ENCODE measurements at regions not wholly inside any gene's neighbourhood (a gene's known extent, or its start where the extent isn't known, plus 50 kb on each side); places are given as distances from the start of the nearest gene placed in this dataset.

DNA sequence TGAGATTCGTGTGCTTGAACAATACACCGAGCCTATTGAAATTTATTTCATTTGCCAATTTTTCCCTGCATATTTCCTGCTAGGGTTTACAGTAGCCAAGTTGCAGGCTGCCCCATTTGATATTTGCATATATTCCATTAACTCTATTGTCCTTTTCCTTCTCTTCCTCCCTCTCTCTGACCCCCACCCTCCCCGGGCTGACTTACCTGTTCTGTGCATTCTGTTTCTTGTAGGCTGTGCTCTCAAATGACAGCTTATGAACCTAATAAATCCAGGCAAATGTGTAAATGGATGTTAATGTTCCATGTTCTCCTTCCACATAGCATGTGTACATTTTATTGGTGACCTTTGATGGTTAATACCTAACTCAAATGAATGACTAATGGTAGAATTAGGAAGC, 1169.2 kb upstream of the WWC1 start:
- no peak for DNase-seq (ENCODE audit: low read depth in 2 of 2)

DNA sequence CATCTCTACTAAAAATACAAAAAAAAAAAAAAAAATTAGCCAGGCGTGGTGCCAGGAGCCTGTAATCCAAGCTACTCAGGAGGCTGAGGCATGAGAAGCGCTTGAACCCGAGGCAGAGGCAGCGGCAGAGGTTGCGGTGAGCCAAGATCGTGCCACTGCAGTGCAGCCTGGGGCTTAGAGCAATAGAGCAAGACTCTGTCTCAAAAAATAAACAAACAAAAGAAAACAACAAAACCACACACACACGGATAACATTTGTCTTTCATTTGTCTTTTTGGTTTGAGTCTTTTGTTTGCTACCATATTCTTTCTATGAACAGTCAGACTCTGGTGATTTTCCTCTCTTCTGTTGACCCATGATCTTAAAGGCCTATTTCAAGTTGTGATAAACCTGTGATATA, 1168.3 kb upstream of the WWC1 start:
- no peak for DNase-seq (ENCODE audit: low read depth in 2 of 2)

- DNase-seq (ENCODE audit: low read depth in 2 of 2): no peak
Measured at GRCh38 chr5:167128581-167128980, 1162.9 kb upstream of the WWC1 start.

- DNase-seq (ENCODE audit: low read depth in 2 of 2): no peak
Measured at GRCh38 chr5:167140548-167141291, 1150.7 kb upstream of the WWC1 start.

GRCh38 chr5:167143716-167144115, 1147.7 kb upstream of the WWC1 start:
- no peak for DNase-seq (ENCODE audit: low read depth in 2 of 2)

DNA sequence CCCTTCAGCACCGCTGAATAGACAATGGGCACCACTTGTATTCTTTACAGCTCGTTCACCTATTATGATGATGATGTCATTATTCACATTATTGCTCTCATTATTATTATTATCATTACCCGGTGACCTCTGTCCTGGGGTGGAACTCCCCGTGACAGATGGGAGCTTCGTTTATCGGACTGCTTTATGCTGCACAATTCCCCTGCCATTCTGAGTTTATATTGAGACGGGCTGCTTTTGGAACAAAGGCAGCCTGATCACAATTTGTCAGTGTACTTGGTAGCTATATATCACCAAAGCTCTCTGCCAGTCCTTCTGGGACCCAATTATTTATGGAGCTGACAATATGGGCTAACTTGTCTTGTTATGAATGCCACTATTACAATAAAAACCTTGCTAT, 1145.6 kb upstream of the WWC1 start:
- DNase-seq (ENCODE audit: low read depth in 2 of 2): no peak

- no peak for DNase-seq (ENCODE audit: low read depth in 2 of 2)
Measured at GRCh38 chr5:167147879-167148278, 1143.6 kb upstream of the WWC1 start.

GRCh38 chr5:167150661-167151060, 1140.8 kb upstream of the WWC1 start:
- DNase-seq (ENCODE audit: low read depth in 2 of 2): no peak

- no peak for DNase-seq (ENCODE audit: low read depth in 2 of 2)
Measured at GRCh38 chr5:167152561-167152960, 1138.9 kb upstream of the WWC1 start.

- DNase-seq (ENCODE audit: low read depth in 2 of 2): no peak
Measured at GRCh38 chr5:167155387-167156005, 1135.9 kb upstream of the WWC1 start.

- no peak for DNase-seq (ENCODE audit: low read depth in 2 of 2)
Measured at GRCh38 chr5:167156446-167156845, 1135.0 kb upstream of the WWC1 start.

DNA sequence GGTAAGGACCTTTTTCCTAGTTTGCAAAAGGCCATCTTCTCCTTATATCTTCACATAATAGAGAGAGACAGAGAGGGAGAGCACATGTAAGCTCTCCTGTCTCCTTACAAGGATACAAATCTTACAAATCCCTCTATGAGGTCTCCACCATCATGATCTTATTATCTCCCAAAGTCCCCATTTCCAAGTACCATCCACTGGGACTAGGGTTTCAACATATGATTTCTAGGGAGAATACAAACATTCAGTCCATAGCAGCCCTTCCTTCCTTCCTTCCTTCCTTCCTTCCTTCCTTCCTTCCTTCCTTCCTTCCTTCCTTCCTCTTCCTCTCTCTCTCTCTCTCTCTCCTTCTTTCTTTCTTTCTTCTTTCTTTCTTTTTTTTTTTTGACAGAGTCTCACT, 1132.9 kb upstream of the WWC1 start:
- DNase-seq (ENCODE audit: low read depth in 2 of 2): no peak

- no peak for DNase-seq (ENCODE audit: low read depth in 2 of 2)
Measured at GRCh38 chr5:167160388-167160787, 1131.1 kb upstream of the WWC1 start.

DNA sequence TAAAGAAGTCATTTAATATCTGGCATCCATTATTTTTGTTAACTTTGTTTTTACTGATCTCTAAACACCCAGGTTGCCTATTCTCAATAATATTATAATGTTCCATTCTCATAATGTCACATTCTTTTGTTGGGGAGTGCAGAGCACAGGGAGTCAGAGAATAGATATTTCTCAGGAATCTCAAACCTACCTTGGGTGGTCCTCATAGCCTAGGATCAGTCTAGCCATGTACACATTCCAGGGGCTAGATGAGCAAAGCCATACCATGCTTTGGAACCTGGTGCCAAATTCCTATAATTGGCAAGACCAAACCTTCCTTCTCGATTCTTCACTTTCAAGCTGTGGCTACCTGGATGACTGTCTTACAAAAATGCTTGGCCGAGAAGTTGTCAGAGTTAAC, 1124.7 kb upstream of the WWC1 start:
- no peak for DNase-seq (ENCODE audit: low read depth in 2 of 2)

DNA sequence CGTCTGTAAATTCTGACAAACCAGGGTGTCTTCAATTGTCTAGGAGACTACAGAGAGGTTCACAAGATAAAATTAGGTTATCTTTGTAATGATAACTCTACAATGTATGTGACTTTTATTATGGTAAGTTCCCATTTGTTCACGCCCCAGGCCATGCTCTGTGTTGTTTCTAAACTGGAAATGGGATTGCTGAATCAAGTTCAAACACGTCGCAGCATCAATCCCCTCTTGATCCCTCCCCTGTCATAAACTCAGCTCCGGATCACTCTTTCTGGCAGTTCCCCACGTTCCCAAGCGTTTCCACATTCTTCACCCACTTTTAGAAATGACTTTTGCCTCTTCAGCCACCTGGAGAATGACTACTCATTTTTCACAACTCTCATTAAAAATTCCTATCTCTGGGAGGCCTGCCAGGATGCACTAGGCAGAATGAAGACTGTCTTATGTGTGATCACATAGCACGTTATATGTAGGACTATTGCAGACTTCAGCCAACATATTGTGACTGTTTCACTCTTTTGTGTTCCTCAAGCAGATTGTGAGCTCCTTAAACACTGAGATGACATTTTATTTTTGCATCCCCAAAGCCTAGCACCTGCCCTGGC, 1124.2 kb upstream of the WWC1 start:
- DNase-seq (ENCODE audit: low read depth in 2 of 2): no peak

GRCh38 chr5:167168971-167169370, 1122.5 kb upstream of the WWC1 start:
- no peak for DNase-seq (ENCODE audit: low read depth in 2 of 2)

DNA sequence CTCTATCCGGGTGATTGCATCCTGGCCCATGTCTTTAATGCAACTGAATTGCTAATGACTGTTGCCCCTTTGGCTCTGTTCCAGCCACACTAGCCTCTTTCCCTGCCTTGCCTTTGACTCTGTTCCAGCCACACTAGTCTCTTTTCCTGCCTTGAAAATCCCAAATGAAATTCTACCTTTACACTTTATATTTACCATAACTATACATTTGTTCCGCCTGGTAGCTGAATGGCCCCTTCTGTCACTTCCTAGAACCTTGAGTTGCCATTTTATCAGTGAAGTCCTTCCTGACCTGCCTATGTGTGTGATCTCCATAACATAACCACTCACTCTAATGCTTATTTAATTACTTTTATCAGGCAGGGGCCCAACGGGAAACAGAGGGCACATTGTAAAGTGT, 1120.4 kb upstream of the WWC1 start:
- DNase-seq (ENCODE audit: low read depth in 2 of 2): no peak

DNA sequence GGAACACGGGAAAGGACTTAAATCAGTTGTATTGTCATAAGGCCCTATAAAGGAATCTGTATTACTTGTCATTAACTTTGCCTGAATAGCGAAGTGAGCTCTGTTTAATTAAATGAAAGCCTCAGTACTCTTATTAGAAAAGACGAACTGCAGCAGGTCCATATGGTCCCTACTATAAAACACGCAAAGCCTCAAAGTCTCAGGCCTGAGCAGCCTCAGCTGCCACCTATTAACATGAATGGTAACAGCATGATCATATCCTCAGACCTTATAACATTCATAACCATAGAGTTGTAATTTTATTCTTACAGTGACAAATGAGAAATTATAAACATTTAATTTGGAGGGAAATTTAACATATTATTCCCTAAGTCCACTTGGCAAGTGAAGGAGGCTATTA, 1113.7 kb upstream of the WWC1 start:
- no peak for DNase-seq (ENCODE audit: low read depth in 2 of 2)

GRCh38 chr5:167180906-167181305, 1110.5 kb upstream of the WWC1 start:
- DNase-seq (ENCODE audit: low read depth in 2 of 2): no peak

DNA sequence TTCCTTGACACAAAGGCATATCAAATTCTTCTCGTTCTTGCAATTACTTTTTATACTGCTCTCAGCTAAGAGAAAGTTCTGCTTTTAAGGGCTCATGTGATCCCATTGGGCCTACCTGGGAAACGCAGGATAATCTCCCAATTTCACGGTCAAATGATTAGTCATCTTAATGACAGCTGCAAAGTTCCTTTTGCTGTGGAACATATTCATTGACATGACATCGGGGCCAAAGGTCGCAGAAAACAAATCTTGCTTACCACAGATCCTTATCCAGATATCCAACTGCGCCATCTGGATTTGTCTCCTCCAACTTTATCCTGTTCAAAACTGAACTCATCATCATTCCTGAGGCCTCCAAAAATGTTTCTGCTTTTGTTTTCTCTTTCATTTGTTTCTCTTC, 1085.6 kb upstream of the WWC1 start:
- DNase-seq (ENCODE audit: low read depth in 2 of 2): no peak

DNA sequence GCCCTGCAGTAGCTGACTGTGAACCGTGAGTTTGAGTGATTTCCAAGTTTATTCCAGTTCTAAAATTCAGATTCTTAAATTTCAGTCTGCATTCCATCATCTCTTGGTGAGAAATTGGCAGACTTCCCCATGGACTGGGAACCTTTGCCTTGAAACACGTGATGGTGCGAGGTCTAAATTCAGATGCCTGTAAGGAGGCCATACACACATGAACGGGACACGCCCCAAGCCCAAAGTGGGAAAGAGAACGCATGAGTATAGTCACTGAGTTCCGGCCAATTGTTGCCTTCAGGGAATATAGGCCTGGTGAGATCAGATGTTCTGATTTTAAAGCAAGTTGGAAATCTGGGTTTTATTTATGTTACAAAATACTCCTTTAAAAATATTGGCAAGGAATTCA, 1084.4 kb upstream of the WWC1 start:
- DNase-seq (ENCODE audit: low read depth in 2 of 2): no peak

- no peak for DNase-seq (ENCODE audit: low read depth in 2 of 2)
Measured at GRCh38 chr5:167208911-167209310, 1082.5 kb upstream of the WWC1 start.

DNA sequence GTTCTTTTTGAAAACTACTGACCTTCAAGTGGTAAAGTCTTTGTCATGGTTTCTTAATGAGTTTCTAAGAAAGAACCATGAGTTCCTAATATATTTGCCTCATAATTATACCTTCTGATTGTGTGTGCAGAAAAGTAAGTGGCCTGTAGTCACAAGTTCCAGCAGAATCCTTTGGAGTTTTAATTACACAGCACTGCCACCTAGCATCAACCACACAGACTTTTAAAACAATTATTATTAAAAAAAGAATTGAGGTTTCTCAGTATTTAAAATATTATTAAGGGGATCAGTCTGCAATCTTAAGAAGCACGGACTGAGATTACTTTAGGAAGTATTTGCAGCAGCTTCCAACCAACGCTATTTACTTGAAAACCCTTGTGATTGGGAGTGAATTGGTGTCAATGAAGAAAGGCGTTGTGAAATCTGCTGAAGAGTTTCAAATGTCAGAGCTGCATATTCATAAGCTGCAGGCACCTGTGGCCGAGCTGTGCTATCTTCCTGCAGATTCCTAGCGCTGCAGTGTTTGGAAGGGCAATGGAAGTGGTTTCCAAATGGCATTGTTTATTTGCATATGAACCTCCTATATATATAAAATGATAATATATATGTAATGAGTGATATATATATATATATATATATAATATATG, 1074.2 kb upstream of the WWC1 start:
- no peak for DNase-seq (ENCODE audit: low read depth in 2 of 2)

Measured in activated CD8-positive, alpha-beta memory T cell treated with anti-CD3 and anti-CD28 coated beads for 4 hours (primary cell).